ENCODE measurements at regions not wholly inside any gene's neighbourhood (a gene's known extent, or its start where the extent isn't known, plus 50 kb on each side); places are given as distances from the start of the nearest gene placed in this dataset.
"Not testable (repeated sequence)": the region's sequence is repeated elsewhere in the genome, so short reads cannot be mapped to it uniquely, and the experiment has no call there.

GRCh38 chr3:127082066-127082465 is 99.2 kb downstream of the PLXNA1 start:
- no peaks in the 10 kb centered on the region for H3K36me3 ChIP-seq
- TF ChIP-seq CTCF (IDR thresholded peaks at IDR 0.05), result no peak
- H3K9me3 ChIP-seq, result no peaks in the 10 kb centered on the region
- no peak overlapping the region for H3K27ac ChIP-seq
- no peak for DNase-seq
- no peak overlapping the region for H3K4me3 ChIP-seq
- H3K9ac ChIP-seq (ENCODE audit: low read depth in 2 of 2, low read length in 2 of 2), result no peak overlapping the region
- no peaks in the 10 kb centered on the region for H3K4me1 ChIP-seq
- intact Hi-C loops (cut with DNase I), result no loop called here
- no peaks in the 10 kb centered on the region for H3K27me3 ChIP-seq

GRCh38 chr3:127083778-127084397 is 101.0 kb downstream of the PLXNA1 start:
- intact Hi-C loops (cut with DNase I), result no loop called here
- Histone ChIP-seq H3K27ac (no peak overlapping the region), H3K36me3 (no peaks in the 10 kb centered on the region), H3K9me3 (no peaks in the 10 kb centered on the region), H3K27me3 (no peaks in the 10 kb centered on the region), H3K9ac (ENCODE audit: low read depth in 2 of 2, low read length in 2 of 2) (no peak overlapping the region), H3K4me1 (no peaks in the 10 kb centered on the region), H3K4me3 (no peak overlapping the region)
- DNase-seq, result no peak
- TF ChIP-seq CTCF (IDR thresholded peaks at IDR 0.05), result no peak

DNA sequence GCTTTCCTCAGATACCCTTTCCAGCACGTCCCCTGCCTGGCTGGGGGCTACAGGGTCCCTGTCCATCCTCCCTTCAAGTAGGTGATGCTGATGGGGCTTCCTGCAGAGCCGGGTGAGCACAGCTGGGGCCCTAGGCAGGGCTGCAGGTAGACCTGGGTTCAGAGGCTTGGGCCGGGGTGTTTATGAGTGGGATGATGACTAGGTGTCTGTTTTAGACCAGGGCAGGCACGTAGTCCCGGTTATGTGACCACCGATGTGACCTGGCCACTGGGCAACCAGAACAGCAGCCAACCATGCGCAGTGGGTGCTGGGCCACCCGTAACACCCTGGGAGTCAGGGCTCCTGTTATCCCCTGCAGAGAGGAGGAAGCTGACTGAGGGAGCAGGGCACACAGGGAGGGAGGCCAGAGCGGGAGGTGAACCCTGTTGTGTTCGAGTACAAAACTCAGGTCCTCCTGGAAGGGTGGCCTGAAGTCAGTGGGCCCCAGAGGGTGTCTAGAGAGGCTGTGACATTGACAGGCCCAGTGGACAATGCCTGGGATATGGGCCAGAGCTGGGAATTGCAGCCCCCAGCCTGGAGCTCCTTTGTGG is 101.6 kb downstream of the PLXNA1 start:
- Histone ChIP-seq H3K9ac (ENCODE audit: low read depth in 2 of 2, low read length in 2 of 2) (no peak overlapping the region), H3K27me3 (no peaks in the 10 kb centered on the region), H3K4me1 (no peaks in the 10 kb centered on the region), H3K9me3 (no peaks in the 10 kb centered on the region), H3K36me3 (no peaks in the 10 kb centered on the region), H3K27ac (no peak overlapping the region), H3K4me3 (no peak overlapping the region)
- no peak for DNase-seq
- intact Hi-C loops (cut with DNase I), result no loop called here
- TF ChIP-seq CTCF (IDR thresholded peaks at IDR 0.05), result no peak

DNA sequence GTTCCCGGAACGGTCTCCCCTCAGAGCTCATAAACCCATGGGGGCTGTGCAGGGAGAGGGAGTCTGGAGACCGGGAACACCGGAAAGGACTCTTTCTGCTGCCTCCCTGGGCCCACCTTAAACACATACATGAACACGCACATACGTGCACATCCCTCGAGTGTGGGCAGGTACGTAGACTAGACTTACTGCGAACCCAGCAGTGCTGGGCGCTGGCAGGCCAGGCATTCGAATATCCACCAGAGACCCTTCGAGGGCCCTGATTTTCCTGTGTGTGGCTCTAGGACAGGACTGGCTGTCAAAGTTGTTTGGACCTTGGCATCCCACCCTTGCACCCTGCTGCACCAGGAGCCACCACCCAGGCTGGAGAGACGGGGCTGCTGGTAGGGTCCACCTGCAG is 102.7 kb downstream of the PLXNA1 start:
- Histone ChIP-seq H3K27ac (no peak overlapping the region), H3K9ac (ENCODE audit: low read depth in 2 of 2, low read length in 2 of 2) (no peak overlapping the region), H3K4me3 (no peak overlapping the region), H3K27me3 (no peaks in the 10 kb centered on the region), H3K36me3 (no peaks in the 10 kb centered on the region), H3K9me3 (no peaks in the 10 kb centered on the region), H3K4me1 (no peaks in the 10 kb centered on the region)
- intact Hi-C loops (cut with DNase I), result no loop called here
- TF ChIP-seq CTCF (IDR thresholded peaks at IDR 0.05), result no peak
- no peak for DNase-seq

DNA sequence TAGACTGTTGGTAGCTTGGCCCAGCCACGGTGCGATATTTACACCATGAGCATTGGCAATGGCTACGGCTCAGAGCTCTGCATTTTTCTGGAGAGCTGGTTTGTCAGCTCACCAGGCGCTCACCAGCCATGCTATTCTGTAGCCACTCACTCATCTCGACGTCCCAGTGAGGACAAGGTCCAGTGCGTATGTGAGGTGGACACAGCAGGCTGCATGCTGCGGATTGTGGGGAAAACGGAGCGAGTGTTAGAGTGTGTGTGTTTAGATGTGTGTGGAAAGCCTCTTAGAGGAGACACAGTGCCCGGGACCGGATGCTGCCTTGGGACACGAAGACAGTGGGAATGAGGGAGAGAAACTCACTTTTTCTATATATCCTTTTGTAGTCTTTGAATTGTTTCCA is 103.7 kb downstream of the PLXNA1 start:
- DNase-seq; H3K27me3 ChIP-seq; intact Hi-C loops (cut with DNase I); H3K9ac ChIP-seq (ENCODE audit: low read depth in 2 of 2, low read length in 2 of 2); H3K4me3 ChIP-seq; H3K9me3 ChIP-seq; H3K36me3 ChIP-seq; H3K4me1 ChIP-seq; H3K27ac ChIP-seq: not testable (repeated sequence)

DNA sequence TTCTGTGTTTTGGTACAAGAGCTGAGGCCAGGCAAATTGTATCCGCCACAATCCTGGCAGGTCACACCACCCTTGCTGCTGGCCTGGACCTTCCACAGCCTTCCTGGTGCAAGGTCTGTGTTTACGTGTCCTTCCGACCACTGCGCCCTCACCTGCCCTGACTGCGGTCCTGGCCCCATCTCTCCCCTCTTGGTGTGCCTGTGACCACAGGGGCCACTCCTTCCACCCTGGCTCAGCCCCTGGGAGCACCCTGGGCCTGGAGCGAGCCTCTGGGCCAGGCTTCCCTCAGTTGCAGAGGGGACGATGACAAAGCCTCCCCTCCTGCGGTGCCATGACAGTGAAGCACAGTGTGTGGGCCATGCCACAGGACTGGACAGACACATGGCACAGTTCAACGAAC is 104.5 kb downstream of the PLXNA1 start:
- no peaks in the 10 kb centered on the region for H3K9me3 ChIP-seq
- no peak overlapping the region for H3K4me3 ChIP-seq
- no peaks in the 10 kb centered on the region for H3K27me3 ChIP-seq
- H3K4me1 ChIP-seq, result no peaks in the 10 kb centered on the region
- no peaks in the 10 kb centered on the region for H3K36me3 ChIP-seq
- no peak for DNase-seq
- TF ChIP-seq CTCF (IDR thresholded peaks at IDR 0.05), result no peak
- no peak overlapping the region for H3K9ac ChIP-seq (ENCODE audit: low read depth in 2 of 2, low read length in 2 of 2)
- intact Hi-C loops (cut with DNase I), result no loop called here
- no peak overlapping the region for H3K27ac ChIP-seq

Data from colonic mucosa (tissue), 4 donors.